ENCODE measurements at regions not wholly inside any gene's neighbourhood (a gene's known extent, or its start where the extent isn't known, plus 50 kb on each side); places are given as distances from the start of the nearest gene placed in this dataset.

GRCh38 chr2:240326886-240327285, 108.6 kb upstream of the GPC1 start:
- Histone ChIP-seq H3K9ac (ENCODE audit: insufficient read depth, low read length) (no peak overlapping the region), H3K4me3 (replicated peaks in 1 of 4; ENCODE audit: control extremely low read depth in 1 of 4, insufficient read depth in 1 of 4, low read depth in 3 of 4, low read length in 4 of 4) (no peak overlapping the region), H3K4me2 (ENCODE audit: extremely low read depth, insufficient read depth, low read length) (no peak overlapping the region), H3K27ac (ENCODE audit: insufficient read depth, low read length) (no peak overlapping the region), H2AFZ (ENCODE audit: low read length) (no peak overlapping the region), H3K79me2 (ENCODE audit: control insufficient read depth, insufficient read depth, low read length) (no peaks in the 10 kb centered on the region), H3K27me3 (ENCODE audit: control insufficient read depth, insufficient read depth, low read length) (peaks cover 2% of the 10 kb centered on the region), H4K20me1 (ENCODE audit: control insufficient read depth, extremely low read depth, insufficient read depth, low read length) (no peaks in the 10 kb centered on the region), H3K9me3 (ENCODE audit: control insufficient read depth, insufficient read depth, low read depth, low read length) (no peaks in the 10 kb centered on the region), H3K4me1 (ENCODE audit: control insufficient read depth, extremely low read depth, insufficient read depth, low read length) (no peaks in the 10 kb centered on the region), H3K36me3 (ENCODE audit: control insufficient read depth, insufficient read depth, low read length) (no peaks in the 10 kb centered on the region)
- no peak for DNase-seq (ENCODE audit: low read depth in 2 of 2)
- no peak for TF ChIP-seq CTCF (conservative IDR thresholded peaks at IDR 0.05 in 1 of 2, IDR thresholded peaks at IDR 0.05 in 1 of 2; ENCODE audit: low read depth in 1 of 2, low read length in 2 of 2)
- TF ChIP-seq EZH2 (IDR thresholded peaks at IDR 0.05; ENCODE audit: low read length, missing control alignments): no peak

GRCh38 chr2:240327566-240327965, 107.9 kb upstream of the GPC1 start:
- H3K9me3 ChIP-seq (ENCODE audit: control insufficient read depth, insufficient read depth, low read depth, low read length): no peaks in the 10 kb centered on the region
- no peak overlapping the region for H3K4me3 ChIP-seq (replicated peaks in 1 of 4; ENCODE audit: control extremely low read depth in 1 of 4, insufficient read depth in 1 of 4, low read depth in 3 of 4, low read length in 4 of 4)
- DNase-seq (ENCODE audit: low read depth in 2 of 2): no peak
- no peak overlapping the region for H3K4me2 ChIP-seq (ENCODE audit: extremely low read depth, insufficient read depth, low read length)
- H3K79me2 ChIP-seq (ENCODE audit: control insufficient read depth, insufficient read depth, low read length): no peaks in the 10 kb centered on the region
- no peak overlapping the region for H3K9ac ChIP-seq (ENCODE audit: insufficient read depth, low read length)
- peaks cover 2% of the 10 kb centered on the region for H3K27me3 ChIP-seq (ENCODE audit: control insufficient read depth, insufficient read depth, low read length)
- H2AFZ ChIP-seq (ENCODE audit: low read length): no peak overlapping the region
- H3K27ac ChIP-seq (ENCODE audit: insufficient read depth, low read length): no peak overlapping the region
- TF ChIP-seq CTCF (conservative IDR thresholded peaks at IDR 0.05 in 1 of 2, IDR thresholded peaks at IDR 0.05 in 1 of 2; ENCODE audit: low read depth in 1 of 2, low read length in 2 of 2) (no peak), EZH2 (IDR thresholded peaks at IDR 0.05; ENCODE audit: low read length, missing control alignments) (no peak)
- no peaks in the 10 kb centered on the region for H3K4me1 ChIP-seq (ENCODE audit: control insufficient read depth, extremely low read depth, insufficient read depth, low read length)
- no peaks in the 10 kb centered on the region for H4K20me1 ChIP-seq (ENCODE audit: control insufficient read depth, extremely low read depth, insufficient read depth, low read length)
- no peaks in the 10 kb centered on the region for H3K36me3 ChIP-seq (ENCODE audit: control insufficient read depth, insufficient read depth, low read length)

GRCh38 chr2:240328526-240328925, 106.9 kb upstream of the GPC1 start:
- Histone ChIP-seq H2AFZ (ENCODE audit: low read length) (no peak overlapping the region), H3K9ac (ENCODE audit: insufficient read depth, low read length) (no peak overlapping the region), H3K36me3 (ENCODE audit: control insufficient read depth, insufficient read depth, low read length) (no peaks in the 10 kb centered on the region), H3K79me2 (ENCODE audit: control insufficient read depth, insufficient read depth, low read length) (no peaks in the 10 kb centered on the region), H3K4me2 (ENCODE audit: extremely low read depth, insufficient read depth, low read length) (no peak overlapping the region), H3K9me3 (ENCODE audit: control insufficient read depth, insufficient read depth, low read depth, low read length) (no peaks in the 10 kb centered on the region), H3K4me1 (ENCODE audit: control insufficient read depth, extremely low read depth, insufficient read depth, low read length) (no peaks in the 10 kb centered on the region), H4K20me1 (ENCODE audit: control insufficient read depth, extremely low read depth, insufficient read depth, low read length) (no peaks in the 10 kb centered on the region), H3K27ac (ENCODE audit: insufficient read depth, low read length) (no peak overlapping the region), H3K27me3 (ENCODE audit: control insufficient read depth, insufficient read depth, low read length) (peaks cover 3% of the 10 kb centered on the region), H3K4me3 (replicated peaks in 1 of 4; ENCODE audit: control extremely low read depth in 1 of 4, insufficient read depth in 1 of 4, low read depth in 3 of 4, low read length in 4 of 4) (no peak overlapping the region)
- DNase-seq (ENCODE audit: low read depth in 2 of 2): no peak
- TF ChIP-seq EZH2 (IDR thresholded peaks at IDR 0.05; ENCODE audit: low read length, missing control alignments) (no peak), CTCF (conservative IDR thresholded peaks at IDR 0.05 in 1 of 2, IDR thresholded peaks at IDR 0.05 in 1 of 2; ENCODE audit: low read depth in 1 of 2, low read length in 2 of 2) (no peak)
